Neural progenitor cell (in vitro differentiated cells): ENCODE measurements at regions not wholly inside any gene's neighbourhood (a gene's known extent, or its start where the extent isn't known, plus 50 kb on each side); places are given as distances from the start of the nearest gene placed in this dataset.

Source experiments
- DNase-seq: peaks from one replicate; pipeline ENCODE4 v3.0.0-alpha.2; 2016; ENCODE audit warnings: low spot score
- H2AFZ ChIP-seq: fragments of 200-600 bp; sonication (generic); replicated peaks from 2 replicates; pipeline ENCODE4 v1.6.1; 2016; ENCODE audit warnings: antibody characterized with exemption
- H3F3A ChIP-seq: fragments of 200-600 bp; sonication (generic); 2 replicates; pipeline ENCODE4 v1.6.1; 2016; ENCODE audit warnings: antibody characterized with exemption, low read depth
- H3K27ac ChIP-seq: fragments of 200-600 bp; sonication (generic); 2 replicates; pipeline ENCODE4 v1.5.1; 2016; ENCODE audit warnings: mild to moderate bottlenecking
- H3K27me3 ChIP-seq: fragments of 200-600 bp; sonication (generic); 2 replicates; pipeline ENCODE4 v1.6.1; 2016; ENCODE audit warnings: mild to moderate bottlenecking, moderate library complexity
- H3K36me3 ChIP-seq: fragments of 200-600 bp; sonication (generic); 2 replicates; pipeline ENCODE4 v1.5.1; 2016
- H3K4me1 ChIP-seq: fragments of 200-600 bp; sonication (generic); 2 replicates; pipeline ENCODE4 v1.6.1; 2016; ENCODE audit warnings: mixed run types
- H3K4me2 ChIP-seq: fragments of 200-600 bp; sonication (generic); 2 replicates; pipeline ENCODE4 v1.6.1; 2016
- H3K4me3 ChIP-seq: fragments of 200-600 bp; sonication (generic); 2 replicates; pipeline ENCODE4 v1.5.1; 2016
- H3K79me2 ChIP-seq: fragments of 200-600 bp; sonication (generic); 2 replicates; pipeline ENCODE4 v1.6.1; 2016; ENCODE audit warnings: low read depth
- H3K9ac ChIP-seq: fragments of 200-600 bp; sonication (generic); 2 replicates; pipeline ENCODE4 v1.6.1; 2016
- H3K9me3 ChIP-seq: fragments of 200-600 bp; sonication (generic); 2 replicates; pipeline ENCODE4 v1.5.1; 2016; ENCODE audit warnings: low read depth
- H4K20me1 ChIP-seq: fragments of 200-600 bp; sonication (generic); 2 replicates; pipeline ENCODE4 v1.6.1; 2016; ENCODE audit warnings: low read depth
- H3K27ac Mint-ChIP-seq: 3 replicates; pipeline ENCODE4 v1.8.0; 2021; ENCODE audit warnings: mixed read lengths
- H3K27me3 Mint-ChIP-seq: 2 replicates; pipeline ENCODE4 v1.8.0; 2022; ENCODE audit warnings: low read depth, mild to moderate bottlenecking, inconsistent platforms, moderate library complexity, mixed read lengths; ENCODE audit not compliant: insufficient read depth
- H3K36me3 Mint-ChIP-seq: 3 replicates; pipeline ENCODE4 v1.8.0; 2021; ENCODE audit warnings: mixed read lengths
- H3K4me1 Mint-ChIP-seq: 3 replicates; pipeline ENCODE4 v1.8.0; 2021; ENCODE audit warnings: mixed read lengths
- H3K4me3 Mint-ChIP-seq: 3 replicates; pipeline ENCODE4 v1.8.0; 2021; ENCODE audit warnings: mild to moderate bottlenecking, moderate library complexity, mixed read lengths
- H3K9me3 Mint-ChIP-seq: 3 replicates; pipeline ENCODE4 v1.8.0; 2020; ENCODE audit warnings: mixed read lengths
- EZH2 ChIP-seq: fragments of 200-600 bp; sonication (generic); IDR thresholded peaks from 2 replicates; pipeline ENCODE4 v1.6.1; 2017; ENCODE audit warnings: antibody characterized with exemption, mild to moderate bottlenecking, moderate library complexity
- EZH2phosphoT487 ChIP-seq: fragments of 200-600 bp; sonication (generic); IDR thresholded peaks from 2 replicates; pipeline ENCODE4 v1.6.1; 2017; ENCODE audit warnings: antibody characterized with exemption
- TF ChIP-seq, protein P1 (sequence below): fragments of 200-600 bp; sonication (generic); IDR thresholded peaks from 2 replicates; pipeline ENCODE4 v1.5.1; 2017; ENCODE audit warnings: antibody characterized with exemption, mild to moderate bottlenecking

DNA sequence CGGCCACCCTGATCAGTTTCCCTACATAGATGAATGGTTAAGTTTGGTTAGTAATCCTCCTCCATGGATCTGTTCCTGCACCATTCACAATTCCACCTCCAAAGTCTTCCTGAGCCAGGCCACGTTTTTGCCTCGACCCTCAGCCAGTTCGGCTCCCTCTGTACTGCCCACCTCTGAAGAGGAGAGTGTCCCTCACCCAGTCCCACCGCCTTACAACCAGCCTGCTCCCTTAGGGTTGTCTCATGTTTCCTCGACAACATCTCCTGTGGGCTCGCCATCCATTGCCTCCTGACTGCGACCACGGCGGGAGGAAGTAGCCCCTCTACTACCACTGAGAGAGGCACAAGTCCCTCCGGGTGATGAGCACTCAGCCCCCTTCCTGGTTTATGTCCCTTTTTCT, 338.0 kb upstream of the CNTNAP5 start:
- no peaks in the 10 kb centered on the region for H3K27me3 ChIP-seq
- H3K27me3 Mint-ChIP-seq: peaks cover 8% of the 10 kb centered on the region
- H3K79me2 ChIP-seq: no peaks in the 10 kb centered on the region
- H3K27ac ChIP-seq: no peak overlapping the region
- H3K27ac Mint-ChIP-seq: no peak overlapping the region
- no peaks in the 10 kb centered on the region for H3F3A ChIP-seq
- H3K9me3 ChIP-seq: no peaks in the 10 kb centered on the region
- peaks cover 7% of the 10 kb centered on the region for H3K4me1 Mint-ChIP-seq
- peaks cover 26% of the 10 kb centered on the region for H3K9me3 Mint-ChIP-seq
- no peak overlapping the region for H3K9ac ChIP-seq
- H3K36me3 ChIP-seq: no peaks in the 10 kb centered on the region
- H2AFZ ChIP-seq: no peak overlapping the region
- H3K4me1 ChIP-seq: peaks cover 2% of the 10 kb centered on the region
- H4K20me1 ChIP-seq: no peaks in the 10 kb centered on the region
- H3K4me3 Mint-ChIP-seq: no peak overlapping the region
- peaks cover 2% of the 10 kb centered on the region for H3K36me3 Mint-ChIP-seq
- no peak overlapping the region for H3K4me2 ChIP-seq
- H3K4me3 ChIP-seq: no peak overlapping the region
- no peak for DNase-seq
- TF ChIP-seq, protein P1, sequence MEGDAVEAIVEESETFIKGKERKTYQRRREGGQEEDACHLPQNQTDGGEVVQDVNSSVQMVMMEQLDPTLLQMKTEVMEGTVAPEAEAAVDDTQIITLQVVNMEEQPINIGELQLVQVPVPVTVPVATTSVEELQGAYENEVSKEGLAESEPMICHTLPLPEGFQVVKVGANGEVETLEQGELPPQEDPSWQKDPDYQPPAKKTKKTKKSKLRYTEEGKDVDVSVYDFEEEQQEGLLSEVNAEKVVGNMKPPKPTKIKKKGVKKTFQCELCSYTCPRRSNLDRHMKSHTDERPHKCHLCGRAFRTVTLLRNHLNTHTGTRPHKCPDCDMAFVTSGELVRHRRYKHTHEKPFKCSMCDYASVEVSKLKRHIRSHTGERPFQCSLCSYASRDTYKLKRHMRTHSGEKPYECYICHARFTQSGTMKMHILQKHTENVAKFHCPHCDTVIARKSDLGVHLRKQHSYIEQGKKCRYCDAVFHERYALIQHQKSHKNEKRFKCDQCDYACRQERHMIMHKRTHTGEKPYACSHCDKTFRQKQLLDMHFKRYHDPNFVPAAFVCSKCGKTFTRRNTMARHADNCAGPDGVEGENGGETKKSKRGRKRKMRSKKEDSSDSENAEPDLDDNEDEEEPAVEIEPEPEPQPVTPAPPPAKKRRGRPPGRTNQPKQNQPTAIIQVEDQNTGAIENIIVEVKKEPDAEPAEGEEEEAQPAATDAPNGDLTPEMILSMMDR: no peak
- TF ChIP-seq EZH2 (no peak), EZH2phosphoT487 (no peak)

DNA sequence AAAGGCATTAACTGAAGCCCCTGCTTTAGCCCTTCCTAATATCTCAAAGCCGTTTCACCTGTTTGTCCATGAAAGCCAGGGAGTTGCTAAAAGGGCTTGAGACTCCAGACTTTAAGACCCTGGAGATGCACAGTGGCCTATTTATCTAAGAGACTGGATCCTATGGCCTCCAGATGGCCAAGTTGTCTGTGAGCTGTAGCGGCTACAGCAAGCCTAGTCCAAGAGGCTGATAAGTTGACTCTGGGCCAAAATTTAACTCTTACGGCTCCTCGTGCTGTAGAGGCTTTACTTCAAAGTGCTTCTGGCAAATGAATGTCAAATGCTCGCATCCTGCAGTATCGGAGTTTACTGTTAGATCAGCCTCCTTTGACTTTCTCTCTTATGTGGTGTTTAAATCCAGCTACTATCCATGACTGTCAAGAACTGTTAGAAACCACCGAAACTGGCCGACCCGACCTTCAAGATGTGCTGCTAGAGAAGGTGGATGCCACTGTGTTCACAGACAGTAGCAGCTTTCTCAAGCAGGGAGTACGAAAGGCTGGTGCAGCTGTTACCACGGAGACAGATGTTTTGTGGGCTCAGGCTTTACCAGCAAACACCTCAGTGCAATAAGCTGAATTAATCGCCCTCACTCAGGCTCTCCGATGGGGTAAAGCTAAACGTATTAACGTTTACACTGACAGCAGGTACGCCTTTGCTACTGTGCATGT, 336.7 kb upstream of the CNTNAP5 start:
- no peaks in the 10 kb centered on the region for H3K79me2 ChIP-seq
- peaks cover 6% of the 10 kb centered on the region for H3K4me1 ChIP-seq
- H3K9me3 ChIP-seq: no peaks in the 10 kb centered on the region
- Mint-ChIP-seq H3K27ac (no peak overlapping the region), H3K4me1 (peaks cover 14% of the 10 kb centered on the region), H3K27me3 (peaks cover 8% of the 10 kb centered on the region), H3K4me3 (no peak overlapping the region), H3K36me3 (peaks cover 2% of the 10 kb centered on the region), H3K9me3 (peaks cover 23% of the 10 kb centered on the region)
- H4K20me1 ChIP-seq: no peaks in the 10 kb centered on the region
- no peak overlapping the region for H3K4me2 ChIP-seq
- H3K36me3 ChIP-seq: no peaks in the 10 kb centered on the region
- H3F3A ChIP-seq: no peaks in the 10 kb centered on the region
- H3K27me3 ChIP-seq: no peaks in the 10 kb centered on the region
- DNase-seq: peak; percentile 7
- no peak overlapping the region for H2AFZ ChIP-seq
- H3K4me3 ChIP-seq: no peak overlapping the region
- no peak overlapping the region for H3K27ac ChIP-seq
- no peak overlapping the region for H3K9ac ChIP-seq
- TF ChIP-seq, protein P1: no peak
- no peak for TF ChIP-seq EZH2
- no peak for TF ChIP-seq EZH2phosphoT487

DNA sequence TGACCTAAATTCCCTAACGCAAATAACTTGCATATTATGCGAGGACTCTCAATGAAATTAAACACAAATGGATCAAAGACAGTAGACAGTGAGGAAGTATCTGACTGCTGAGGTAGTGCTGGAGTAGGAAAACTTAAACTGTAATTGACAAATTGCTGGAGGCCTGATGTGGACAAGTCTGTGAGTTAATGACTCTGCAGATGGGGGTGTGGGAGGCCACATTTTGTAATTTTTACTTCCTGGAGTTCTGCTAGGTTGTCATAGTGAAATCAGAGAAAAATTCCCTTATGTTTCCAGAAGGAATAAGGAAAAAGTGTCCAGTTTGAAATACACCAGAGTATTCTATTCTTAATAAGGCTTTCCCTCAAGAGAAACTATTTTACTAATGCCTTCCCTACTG, 333.0 kb upstream of the CNTNAP5 start:
- Histone ChIP-seq H3K27ac (no peak overlapping the region), H3K4me1 (peaks cover 6% of the 10 kb centered on the region), H3K9me3 (no peaks in the 10 kb centered on the region), H3K79me2 (no peaks in the 10 kb centered on the region), H3K36me3 (no peaks in the 10 kb centered on the region), H3K9ac (no peak overlapping the region), H3K4me2 (no peak overlapping the region), H3K27me3 (no peaks in the 10 kb centered on the region), H3F3A (no peaks in the 10 kb centered on the region), H3K4me3 (no peak overlapping the region), H4K20me1 (no peaks in the 10 kb centered on the region), H2AFZ (no peak overlapping the region)
- H3K4me3 Mint-ChIP-seq: no peak overlapping the region
- peaks cover 11% of the 10 kb centered on the region for H3K9me3 Mint-ChIP-seq
- H3K27me3 Mint-ChIP-seq: peaks cover 3% of the 10 kb centered on the region
- TF ChIP-seq EZH2 (no peak), EZH2phosphoT487 (no peak)
- TF ChIP-seq, protein P1: no peak
- peak overlapping the region; percentile 7 for H3K27ac Mint-ChIP-seq
- H3K36me3 Mint-ChIP-seq: no peaks in the 10 kb centered on the region
- DNase-seq: no peak
- H3K4me1 Mint-ChIP-seq: peaks cover 14% of the 10 kb centered on the region
